ENCODE measurements at regions not wholly inside any gene's neighbourhood (a gene's known extent, or its start where the extent isn't known, plus 50 kb on each side); places are given as distances from the start of the nearest gene placed in this dataset.
"Not testable (repeated sequence)": the region's sequence is repeated elsewhere in the genome, so short reads cannot be mapped to it uniquely, and the experiment has no call there.

DNA sequence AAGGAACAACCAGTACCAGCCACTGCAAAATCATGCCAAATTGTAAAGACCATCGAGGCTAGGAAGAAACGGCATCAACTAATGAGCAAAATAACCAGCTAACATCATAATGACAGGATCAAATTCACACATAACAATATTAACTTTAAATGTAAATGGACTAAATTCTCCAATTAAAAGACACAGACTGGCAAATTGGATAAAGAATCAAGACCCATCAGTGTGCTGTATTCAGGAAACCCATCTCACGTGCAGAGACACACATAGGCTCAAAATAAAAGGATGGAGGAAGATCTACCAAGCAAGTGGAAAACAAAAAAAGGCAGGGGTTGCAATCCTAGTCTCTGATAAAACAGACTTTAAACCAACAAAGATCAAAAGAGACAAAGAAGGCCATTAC is 97.6 kb downstream of the GPX5 start:
- DNase-seq (ENCODE audit: low spot score): not testable (repeated sequence)

DNA sequence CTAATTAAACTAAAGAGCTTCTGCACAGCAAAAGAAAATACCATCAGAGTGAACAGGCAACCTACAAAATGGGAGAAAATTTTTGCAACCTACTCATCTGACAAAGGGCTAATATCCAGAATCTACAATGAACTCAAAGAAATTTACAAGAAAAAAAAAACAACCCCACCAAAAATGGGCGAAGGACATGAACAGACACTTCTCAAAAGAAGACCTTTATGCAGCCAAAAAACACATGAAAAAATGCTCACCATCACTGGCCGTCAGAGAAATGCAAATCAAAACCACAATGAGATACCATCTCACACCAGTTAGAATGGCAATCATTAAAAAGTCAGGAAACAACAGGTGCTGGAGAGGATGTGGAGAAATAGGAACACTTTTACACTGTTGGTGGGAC is 100.7 kb downstream of the GPX5 start:
- DNase-seq (ENCODE audit: low spot score): not testable (repeated sequence)

DNA sequence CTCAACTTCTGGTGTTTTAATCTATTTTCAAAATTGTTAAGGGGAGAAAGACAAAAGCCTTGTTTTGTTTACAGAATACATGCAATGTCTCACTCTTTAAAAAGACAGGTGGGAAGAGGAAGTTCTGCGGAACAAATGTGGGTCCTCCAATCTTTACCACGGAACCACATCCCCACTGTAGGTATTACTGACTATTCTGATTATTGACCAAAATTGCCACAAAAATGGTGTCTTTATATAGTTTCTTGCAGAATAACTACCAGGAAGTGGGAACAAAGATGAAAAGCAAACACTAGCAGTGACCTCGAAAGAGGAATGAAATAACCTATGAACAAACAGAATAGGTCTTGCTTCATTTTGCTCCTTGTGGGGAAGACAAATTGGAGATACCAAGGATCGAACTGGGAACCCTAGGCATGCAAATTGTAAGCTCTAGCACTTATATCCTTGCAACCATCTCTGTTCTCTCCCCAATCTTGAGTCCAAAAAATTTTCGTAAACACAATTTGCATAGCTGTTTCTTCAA is 106.7 kb downstream of the GPX5 start:
- DNase-seq (ENCODE audit: low spot score): no peak

DNA sequence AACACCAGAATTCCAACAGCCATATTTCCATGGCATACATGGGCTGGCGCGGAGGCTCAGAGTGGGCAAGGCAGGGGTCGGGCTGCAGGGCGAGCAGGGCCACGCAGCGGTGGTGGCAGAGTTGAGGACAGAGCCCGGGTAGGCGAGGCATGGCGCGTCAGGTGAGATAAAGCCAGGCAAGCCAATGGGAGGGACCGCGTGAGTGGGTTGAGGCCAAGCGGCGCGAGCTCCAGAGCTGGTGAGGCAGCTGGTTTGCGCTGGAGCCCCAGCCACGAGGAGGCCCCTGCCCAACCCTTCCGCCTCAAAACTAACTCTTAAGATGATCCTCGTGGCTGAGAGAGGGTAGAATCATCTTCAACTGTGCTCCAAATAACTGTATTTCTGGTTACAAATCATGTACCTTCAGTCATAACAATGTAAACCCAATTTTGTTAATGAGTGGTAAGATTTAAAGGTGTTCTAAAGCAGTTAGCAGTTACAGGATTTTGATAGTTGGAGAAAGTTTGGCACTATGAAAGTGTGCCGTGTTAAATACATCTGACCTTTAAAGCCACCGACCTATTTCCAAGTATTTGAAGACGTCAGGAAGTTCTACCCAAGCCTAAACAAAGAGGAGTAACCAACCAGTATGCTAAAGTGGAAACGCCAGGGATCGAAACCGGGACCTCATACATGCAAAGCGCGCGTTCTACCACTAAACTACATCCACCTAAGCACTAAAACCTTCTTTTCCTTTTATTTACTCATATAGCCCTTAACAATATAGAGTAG is 107.9 kb downstream of the GPX5 start:
- no peak for DNase-seq (ENCODE audit: low spot score)

DNA sequence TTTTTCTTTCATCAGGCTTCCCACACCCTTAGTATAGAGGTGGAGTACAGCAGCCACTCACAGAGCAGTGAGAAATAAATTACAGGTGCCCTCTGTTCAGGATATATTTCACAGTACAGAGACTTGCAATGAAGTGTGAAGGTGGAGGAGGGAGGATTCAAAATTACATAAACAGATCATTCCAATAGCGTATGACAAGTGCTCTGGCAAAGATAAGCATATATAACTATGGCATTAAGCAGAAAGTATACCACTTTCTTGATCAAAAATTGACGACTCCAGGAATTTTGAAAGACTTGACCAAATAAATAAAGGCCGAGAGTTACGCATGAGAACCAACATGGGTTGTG is 108.7 kb downstream of the GPX5 start:
- no peak for DNase-seq (ENCODE audit: low spot score)

DNA sequence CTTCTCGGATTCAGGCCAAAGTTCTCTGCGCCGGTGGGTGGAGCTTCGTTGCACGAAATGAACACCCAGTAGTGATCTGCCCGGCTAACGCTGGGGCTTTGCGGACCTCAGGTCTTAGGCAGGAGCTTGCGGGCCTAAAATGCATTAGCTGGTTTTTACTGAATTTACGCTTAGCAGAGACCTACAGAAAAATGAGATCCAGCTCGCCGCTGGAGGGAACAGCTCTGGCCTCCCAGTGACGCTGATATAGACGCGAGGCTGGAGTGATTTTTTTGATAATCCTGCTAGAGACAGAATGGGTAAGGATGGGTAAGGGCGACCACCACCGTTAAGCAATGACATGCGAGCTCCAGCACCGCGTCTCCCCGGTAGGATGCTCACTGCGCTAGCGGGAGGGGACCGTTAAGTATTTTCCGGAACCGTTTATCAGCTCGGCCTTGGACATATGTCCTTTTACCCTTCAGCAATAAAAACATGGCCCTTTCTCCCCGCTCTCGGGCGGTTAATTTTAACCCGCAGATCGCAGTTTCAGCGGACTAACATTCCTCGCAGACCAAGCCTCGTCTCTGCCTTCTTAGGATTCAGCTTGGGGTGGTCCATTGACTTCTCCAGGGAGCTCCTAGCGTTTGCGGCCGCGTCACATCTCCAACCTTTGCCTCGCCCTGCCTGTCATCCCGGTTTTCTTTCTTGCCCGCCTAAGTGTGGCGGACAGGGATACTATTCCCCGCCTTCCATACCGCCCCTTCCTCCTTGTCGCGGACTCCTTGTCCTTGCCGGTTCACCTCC is 109.3 kb downstream of the GPX5 start:
- DNase-seq (ENCODE audit: low spot score): peak; percentile 61

DNA sequence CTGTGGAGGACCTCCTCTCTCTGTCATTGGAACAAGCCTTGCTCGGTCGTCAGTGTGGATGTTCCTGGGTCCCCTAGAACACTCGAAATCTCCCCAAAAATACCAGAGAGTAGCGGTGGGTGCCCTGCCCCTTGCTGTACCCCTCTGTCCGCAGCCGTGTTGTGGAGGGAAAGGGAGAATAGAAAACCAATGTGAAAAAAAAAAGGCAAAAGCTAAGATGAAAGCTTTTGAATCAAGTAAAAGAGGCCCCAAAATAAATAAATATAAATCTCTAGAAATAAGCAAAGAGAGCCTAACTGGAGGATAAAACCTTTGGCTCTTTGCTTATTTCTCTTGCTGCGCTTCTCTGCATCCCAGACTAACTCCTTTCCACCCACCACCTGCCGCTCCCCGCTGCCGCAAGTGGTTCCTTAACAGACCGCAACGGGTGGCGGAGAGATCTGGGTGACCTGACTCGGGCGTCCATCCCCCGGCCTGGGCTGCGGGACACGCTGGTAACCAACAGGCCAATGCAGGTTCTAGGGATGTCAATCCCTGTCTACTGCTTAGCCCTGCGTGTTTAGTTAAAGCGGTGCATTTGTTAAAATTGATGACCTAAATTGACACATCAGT is 110.0 kb downstream of the GPX5 start:
- DNase-seq (ENCODE audit: low spot score): no peak

DNA sequence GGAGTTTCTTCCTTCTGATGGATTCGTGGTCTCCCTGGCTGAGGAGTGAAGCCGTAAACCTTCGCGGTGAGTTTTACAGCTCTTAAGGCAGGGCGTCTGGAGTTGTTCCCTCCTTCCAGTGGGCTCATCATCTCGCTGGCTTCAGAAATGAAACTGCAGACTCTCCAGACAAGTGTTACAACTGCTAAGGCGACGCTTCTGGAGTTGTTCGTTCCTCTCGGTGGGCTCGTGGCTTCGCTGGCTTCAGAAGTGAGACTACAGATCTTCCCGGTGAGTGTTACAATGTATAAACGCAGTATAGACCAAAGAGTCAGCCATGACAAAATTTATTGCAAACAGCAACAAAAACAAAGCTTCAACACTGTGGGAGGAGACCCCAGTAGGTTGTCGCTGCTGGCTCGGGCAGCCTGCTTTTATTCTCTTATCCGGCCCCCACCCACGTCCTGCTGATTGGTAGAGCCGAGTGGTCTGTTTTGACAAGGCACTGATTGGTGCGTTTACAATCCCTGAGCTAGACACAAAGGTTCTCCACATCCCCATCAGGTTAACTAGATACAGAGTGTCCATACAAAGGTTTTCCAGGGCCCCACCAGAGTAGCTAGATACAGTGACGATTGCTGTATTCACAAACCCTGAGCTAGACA is 113.2 kb downstream of the GPX5 start:
- DNase-seq (ENCODE audit: low spot score): no peak

DNA sequence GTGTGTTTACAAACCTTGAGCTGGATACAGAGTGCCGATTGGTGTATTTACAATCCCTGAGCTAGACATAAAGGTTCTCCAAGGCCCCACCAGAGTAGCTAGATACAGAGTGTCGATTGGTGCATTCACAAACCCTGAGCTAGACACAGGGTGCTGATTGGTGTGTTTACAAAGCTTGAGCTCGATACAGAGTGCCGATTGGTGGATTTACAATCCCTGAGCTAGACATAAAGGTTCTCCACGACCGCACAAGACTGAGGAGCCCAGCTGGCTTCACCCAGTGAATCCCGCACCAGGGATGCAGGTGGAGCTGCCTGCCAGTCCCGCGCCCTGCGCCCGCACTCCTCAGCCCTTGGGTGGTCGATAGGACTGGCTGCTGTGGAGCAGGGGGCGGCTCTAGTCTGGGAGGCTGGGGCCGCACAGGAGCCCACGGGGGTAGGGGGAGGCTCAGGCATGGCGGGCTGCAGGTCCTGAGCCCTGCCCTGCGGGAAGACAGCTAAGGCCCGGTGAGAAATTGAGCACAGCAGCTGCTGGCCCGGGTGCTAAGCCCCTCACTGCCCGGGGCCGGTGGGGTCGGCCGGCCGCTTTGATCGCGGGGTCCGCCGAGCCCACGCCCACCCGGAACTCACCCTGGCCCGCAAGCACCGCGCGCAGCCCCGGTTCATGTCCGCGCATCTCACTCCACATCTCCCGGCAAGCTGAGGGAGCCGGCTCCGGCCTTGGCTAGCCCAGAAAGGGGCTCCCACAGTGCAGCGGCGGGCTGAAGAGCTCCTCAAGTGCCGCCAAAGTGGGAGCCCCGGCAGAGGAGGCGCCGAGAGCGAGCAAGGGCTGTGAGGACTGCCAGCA is 114.0 kb downstream of the GPX5 start:
- not testable (repeated sequence) for DNase-seq (ENCODE audit: low spot score)

DNA sequence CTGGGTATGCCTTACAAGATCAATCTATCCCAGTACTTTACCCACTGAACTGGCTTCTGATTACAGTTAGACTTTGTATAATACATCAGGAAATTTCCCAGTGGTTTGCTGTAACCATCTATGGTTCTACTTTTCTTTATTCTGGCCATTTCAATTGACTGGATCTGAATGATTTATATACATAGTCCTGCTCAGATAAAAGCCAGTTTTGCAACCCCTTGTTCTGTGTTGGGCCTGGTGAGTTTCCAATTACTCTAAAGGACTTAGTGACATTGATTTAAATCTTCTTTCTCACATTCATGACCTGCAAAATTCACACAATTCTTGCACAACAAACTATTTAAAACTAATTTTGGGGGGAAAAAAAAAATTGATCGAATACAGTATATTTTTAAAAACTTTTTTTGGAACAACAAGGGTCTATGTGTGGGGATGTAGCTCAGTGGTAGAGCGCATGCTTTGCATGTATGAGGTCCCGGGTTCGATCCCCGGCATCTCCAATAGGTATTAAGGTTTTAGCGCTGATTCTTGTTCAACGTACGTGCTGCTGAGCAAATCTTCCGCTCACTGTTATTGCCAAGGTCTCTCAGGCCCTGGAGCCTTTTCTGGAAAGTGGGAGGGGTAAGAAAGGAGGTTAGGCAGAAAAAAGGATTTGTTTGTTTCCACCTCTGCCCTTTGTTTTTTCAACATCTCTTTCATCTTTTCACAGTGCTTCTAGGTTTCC is 117.5 kb downstream of the GPX5 start:
- no peak for DNase-seq (ENCODE audit: low spot score)

DNA sequence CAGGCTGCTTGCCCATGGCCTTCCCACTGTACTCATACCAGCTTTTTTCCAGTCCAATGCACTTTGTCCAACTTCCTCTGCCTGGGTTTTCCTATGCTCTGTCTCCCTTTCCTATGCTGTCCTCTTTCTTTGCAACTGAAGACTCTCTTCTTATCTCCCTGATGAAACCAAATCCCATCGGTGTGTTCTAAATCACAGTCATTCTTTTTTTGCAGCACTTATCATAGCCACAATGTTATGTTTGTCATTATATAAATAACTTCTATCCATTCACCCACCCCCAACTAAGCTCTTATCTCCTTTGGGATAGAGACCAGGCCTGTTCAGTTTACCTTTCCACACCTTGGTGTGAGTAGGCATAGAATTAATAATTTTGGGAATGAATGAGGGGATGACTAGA is 121.0 kb downstream of the GPX5 start:
- DNase-seq (ENCODE audit: low spot score): no peak

DNA sequence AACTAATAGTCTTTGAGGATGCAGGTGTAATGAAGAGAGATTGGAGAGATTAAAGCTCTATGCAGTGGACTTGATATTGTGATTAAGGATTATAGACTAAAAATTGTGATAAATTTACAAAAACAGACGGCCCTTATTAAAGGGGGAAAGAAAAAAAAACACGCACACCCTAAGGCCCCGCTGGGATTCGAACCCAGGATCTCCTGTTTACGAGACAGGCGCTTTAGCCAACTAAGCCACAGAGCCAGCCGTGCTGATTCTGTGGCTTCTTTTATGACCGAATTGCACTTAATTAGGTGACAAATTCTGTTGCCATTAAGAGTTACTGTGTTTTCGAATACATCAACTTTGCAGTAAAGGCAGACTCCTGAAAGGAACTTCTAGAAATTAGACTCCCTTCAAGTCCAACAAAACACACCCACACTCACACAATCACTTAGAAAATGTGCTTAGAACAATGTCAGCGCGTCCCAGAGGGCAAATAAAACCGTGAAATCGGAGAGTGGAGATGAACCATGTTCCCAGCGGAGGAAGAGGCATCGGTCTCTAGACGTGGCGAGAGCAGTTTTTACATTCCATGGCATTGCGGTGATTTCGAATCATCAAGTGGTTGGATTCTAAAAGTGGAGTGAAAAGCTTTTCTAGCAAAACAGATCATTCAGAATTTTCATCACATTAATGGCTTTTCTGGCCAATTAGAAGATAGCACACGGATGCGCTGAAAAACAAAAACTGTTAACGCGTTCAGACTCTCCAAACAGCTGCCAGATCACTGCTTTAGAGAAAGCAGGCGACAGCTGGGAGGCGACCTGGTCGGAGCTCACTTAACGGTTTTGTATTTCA is 122.6 kb downstream of the GPX5 start:
- peak; percentile 71 for DNase-seq (ENCODE audit: low spot score)

DNA sequence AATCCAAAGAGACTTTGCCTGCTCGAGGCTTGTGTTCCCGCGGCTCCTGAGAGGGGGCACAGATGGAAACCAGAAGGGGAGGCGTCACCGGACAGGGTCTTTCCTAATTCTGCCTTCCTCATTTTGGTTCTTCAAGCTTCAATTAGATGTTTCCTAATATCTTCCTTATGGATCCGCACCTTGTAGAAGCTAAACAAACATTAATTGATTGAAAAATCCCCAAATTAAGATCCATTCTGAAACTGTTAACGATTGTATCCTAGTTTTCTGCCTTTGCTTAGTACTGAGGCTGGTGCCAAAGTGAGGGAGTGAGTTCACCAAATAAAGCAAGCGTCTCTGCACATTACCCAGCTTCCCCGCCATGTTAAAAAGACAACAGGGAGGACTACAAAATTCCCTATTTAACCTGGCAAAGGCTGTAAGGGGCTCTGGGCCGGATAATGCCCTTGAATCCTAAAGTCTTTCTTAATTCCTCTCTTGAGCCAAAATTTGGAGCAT is 123.2 kb downstream of the GPX5 start:
- DNase-seq (ENCODE audit: low spot score): no peak

DNA sequence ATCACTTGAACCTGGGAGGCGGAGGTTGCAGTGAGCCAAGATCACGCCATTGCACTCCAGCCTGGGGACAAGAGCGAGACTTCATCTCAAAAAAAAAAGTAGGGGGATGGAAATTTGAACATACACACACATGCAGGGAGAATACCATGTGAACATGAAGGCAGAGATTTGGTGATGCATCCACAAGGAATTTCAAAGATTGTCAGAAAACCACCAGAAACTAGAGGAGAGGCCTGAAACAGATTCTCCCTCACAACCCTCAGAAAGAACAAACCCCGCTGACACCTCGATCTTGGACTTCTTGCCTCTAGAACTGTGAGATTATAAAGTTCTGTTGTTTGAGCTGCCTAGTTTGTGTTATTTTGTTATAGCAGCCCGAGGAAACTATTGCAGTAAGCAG is 125.5 kb downstream of the GPX5 start:
- no peak for DNase-seq (ENCODE audit: low spot score)

DNA sequence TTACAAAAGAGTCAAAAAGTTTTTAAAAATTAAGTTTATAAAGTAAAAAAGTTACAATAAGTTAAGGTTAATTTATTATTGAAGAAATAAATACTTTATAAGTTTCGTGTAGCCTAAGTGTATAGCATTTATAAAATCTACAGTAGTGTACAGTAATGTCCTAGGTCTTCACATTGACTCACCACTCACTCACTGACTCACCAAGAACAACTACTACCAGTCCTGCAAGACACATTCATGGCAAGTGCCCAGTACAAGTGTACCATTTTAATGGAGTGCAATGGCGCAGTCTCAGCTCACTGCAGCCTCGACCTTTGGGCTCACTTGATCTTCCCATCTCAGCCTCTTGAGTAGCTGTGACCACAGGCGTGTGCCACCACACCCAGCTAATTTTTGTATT is 128.2 kb downstream of the GPX5 start:
- DNase-seq (ENCODE audit: low spot score): no peak

DNA sequence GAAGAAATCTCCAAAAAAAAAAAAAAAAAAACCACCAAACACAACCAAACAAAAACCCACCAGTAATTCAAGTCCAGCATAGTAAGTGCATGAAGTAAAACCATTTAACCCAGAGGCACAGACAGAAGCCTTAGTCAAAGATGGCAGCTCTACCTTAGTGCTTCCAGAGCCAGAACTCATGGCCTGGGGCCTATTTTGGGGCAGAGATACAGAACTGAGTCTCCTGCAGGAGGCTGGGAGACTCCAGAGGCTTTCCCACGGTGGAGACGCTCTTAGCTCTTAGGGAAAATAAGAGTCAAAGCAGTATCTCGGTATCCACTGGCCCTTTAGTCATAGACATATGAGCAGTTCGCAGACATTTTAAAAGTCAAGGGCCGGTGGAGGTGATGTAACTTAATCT is 129.5 kb downstream of the GPX5 start:
- no peak for DNase-seq (ENCODE audit: low spot score)

DNA sequence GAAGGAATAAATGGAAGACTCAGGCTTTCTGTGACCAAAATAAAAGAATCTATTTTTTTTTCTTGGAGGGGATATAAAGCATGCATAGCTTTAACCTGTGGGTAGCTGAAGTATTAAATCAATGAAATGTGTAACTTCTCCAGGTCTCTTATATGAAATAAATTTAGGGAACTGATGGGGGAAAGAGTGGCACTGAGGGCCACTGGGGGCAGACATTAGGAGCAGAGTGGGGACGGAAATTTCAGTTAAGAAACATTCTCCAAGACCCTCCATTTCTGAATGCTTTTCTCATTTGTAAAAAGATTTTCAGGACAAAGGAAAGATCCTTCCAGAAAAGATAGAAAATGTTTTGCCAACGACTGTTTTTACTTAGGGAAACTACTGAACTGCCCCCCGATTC is 131.0 kb downstream of the GPX5 start:
- no peak for DNase-seq (ENCODE audit: low spot score)

DNA sequence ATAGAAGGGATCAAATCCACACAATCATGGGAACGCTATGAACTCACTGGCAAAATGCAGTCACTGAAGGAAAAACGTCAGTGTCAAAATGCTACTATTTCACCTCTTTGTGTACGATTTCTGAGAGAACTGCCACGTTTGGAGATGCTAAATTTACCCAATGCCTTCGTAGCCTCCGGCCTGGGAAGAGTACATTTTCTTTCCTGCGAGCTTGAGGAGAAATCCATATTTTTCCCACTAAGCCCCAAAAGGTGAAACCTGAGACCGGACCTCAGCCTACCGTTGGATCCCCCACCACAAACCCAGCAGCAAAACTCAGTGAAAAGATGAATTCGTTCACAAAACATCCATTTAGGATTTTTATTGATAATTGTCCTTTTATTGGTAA is 131.7 kb downstream of the GPX5 start:
- DNase-seq (ENCODE audit: low spot score): peak; percentile 14

DNA sequence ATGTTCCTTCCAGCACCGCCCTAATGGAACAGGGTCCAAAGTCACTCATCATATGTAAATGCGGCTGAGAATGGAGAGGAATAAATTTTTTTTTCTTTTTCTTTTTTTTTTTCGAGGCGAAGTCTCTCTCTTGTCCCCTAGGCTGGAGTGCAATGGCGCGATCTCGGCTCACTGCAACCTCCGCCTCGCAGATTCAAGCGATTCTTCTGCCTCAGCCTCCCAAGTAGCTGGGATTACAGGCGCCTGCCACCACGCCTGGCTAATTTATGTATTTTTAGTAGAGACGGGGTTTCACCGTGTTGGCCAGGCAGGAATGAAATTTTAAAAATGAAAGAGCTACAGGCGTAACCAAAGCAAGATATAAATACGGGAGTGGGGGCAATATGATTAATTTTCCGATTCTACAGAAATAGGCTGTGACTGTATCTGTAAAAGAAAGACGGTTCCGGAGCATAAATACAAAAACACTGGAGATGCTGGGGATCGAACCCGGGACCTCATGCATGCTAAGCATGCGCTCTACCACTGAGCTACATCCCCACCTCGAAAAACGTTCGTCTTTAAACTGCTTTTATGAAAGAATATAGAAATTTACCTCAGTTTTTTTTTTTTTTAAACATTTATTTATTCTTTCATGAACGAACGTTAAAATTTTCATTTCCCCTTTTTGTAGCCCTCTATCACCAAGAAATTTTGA is 132.2 kb downstream of the GPX5 start:
- DNase-seq (ENCODE audit: low spot score): peak; percentile 66
